MG63 (cell line): ENCODE measurements at regions not wholly inside any gene's neighbourhood (a gene's known extent, or its start where the extent isn't known, plus 50 kb on each side); places are given as distances from the start of the nearest gene placed in this dataset.
A peak's percentile ranks its signal among the peaks of the same experiment; 100 is the strongest.
"Not testable (repeated sequence)": the region's sequence is repeated elsewhere in the genome, so short reads cannot be mapped to it uniquely, and the experiment has no call there.

Experiments used
- DNase-seq: peaks from one replicate; pipeline ENCODE4 v3.0.0-alpha.2; 2020
- H3K27me3 ChIP-seq: fragments of 250-450 bp; sonication (Bioruptor Pico); 2 replicates; pipeline ENCODE4 v1.5.1; 2020; ENCODE audit warnings: mild to moderate bottlenecking, moderate library complexity
- H3K36me3 ChIP-seq: fragments of 250-450 bp; sonication (Bioruptor Pico); 2 replicates; pipeline ENCODE4 v1.5.1; 2020; ENCODE audit warnings: mild to moderate bottlenecking, moderate library complexity
- H3K4me3 ChIP-seq: fragments of 250-450 bp; sonication (Bioruptor Pico); 2 replicates; pipeline ENCODE4 v1.5.1; 2020; ENCODE audit warnings: mild to moderate bottlenecking, moderate library complexity
- H3K9me3 ChIP-seq: fragments of 250-450 bp; sonication (Bioruptor Pico); 2 replicates; pipeline ENCODE4 v1.5.1; 2020; ENCODE audit warnings: mild to moderate bottlenecking, moderate library complexity

DNA sequence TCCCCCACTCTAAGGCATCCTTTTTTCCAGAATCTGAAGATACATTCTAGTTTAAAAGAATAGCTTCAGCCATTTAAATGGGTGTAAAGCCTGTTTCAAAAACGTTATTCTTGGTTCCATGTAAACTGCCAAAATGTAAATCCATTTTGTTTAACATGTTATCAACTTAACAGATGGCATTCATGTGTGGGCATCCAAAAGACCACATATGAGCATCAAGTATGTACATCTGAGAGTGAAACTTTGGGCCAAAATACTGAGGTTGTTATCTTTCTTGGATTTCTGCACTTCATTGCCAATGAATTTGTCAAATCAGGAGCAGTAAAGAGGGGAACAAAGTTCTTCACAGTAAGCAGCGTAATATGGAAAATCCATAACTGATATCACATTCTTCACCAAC, 395.4 kb downstream of the ZNF804A start:
- Histone ChIP-seq H3K9me3 (no peaks in the 10 kb centered on the region; the same call in 1 of the 2 replicates), H3K27me3 (no peaks in the 10 kb centered on the region), H3K4me3 (no peak overlapping the region), H3K36me3 (no peaks in the 10 kb centered on the region)
- no peak for DNase-seq

DNA sequence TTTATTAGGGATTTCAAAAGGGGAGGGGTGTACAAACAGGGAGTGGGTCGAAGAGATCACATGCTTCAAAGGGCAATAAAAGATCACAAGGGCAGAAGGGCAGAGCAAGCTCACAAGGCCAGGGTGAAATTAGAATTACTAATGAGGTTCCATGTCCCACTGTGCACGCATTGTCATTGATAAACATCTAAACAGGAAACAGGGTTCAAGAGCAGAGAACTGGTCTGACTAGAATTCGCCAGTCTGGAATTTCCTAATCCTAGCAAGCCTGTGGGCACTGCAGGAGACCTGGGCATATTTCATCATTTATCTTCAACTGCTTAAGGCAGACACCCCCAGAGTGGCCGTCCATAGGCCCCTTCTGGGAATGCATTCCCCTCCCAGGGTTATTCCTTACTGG, 408.2 kb downstream of the ZNF804A start:
- Histone ChIP-seq H3K27me3 (no peaks in the 10 kb centered on the region), H3K9me3 (peaks cover 9% of the 10 kb centered on the region), H3K36me3 (no peaks in the 10 kb centered on the region), H3K4me3 (no peak overlapping the region)
- no peak for DNase-seq

DNA sequence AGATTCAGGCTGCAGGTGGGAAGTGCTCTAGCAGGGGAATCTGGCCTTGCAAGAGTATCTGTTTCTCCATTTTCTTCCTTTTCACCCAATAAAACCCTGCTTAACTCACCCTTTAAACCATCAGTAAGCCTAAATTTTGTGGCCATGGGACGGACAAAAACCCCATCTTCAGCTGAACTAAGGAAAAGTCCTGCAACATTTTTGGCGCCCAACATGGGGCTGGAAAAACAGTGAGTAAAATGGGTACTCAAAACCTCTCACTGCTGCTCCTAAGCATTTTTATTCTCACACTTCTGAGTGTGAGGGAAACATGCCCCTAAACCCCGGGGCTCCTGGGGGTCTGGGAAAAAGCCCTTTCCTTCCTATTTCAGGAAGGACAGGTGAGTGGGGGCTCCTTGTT, 414.3 kb downstream of the ZNF804A start:
- H3K4me3 ChIP-seq = no peak overlapping the region
- no peaks in the 10 kb centered on the region for H3K27me3 ChIP-seq
- peaks cover 18% of the 10 kb centered on the region for H3K9me3 ChIP-seq
- no peaks in the 10 kb centered on the region for H3K36me3 ChIP-seq
- DNase-seq = peak; percentile 13

GRCh38 chr2:185014076-185014475, 415.7 kb downstream of the ZNF804A start:
- H3K36me3 ChIP-seq = no peaks in the 10 kb centered on the region

GRCh38 chr2:185025891-185026290, 427.6 kb downstream of the ZNF804A start:
- H3K36me3 ChIP-seq, H3K4me3 ChIP-seq, H3K9me3 ChIP-seq, H3K27me3 ChIP-seq, DNase-seq: not testable (repeated sequence)

More at GRCh38 chr2:185014076-185014475, 415.7 kb downstream of the ZNF804A start:
- DNase-seq = no peak
- no peak overlapping the region for H3K4me3 ChIP-seq
- H3K9me3 ChIP-seq = peaks cover 18% of the 10 kb centered on the region
- H3K27me3 ChIP-seq = no peaks in the 10 kb centered on the region

DNA sequence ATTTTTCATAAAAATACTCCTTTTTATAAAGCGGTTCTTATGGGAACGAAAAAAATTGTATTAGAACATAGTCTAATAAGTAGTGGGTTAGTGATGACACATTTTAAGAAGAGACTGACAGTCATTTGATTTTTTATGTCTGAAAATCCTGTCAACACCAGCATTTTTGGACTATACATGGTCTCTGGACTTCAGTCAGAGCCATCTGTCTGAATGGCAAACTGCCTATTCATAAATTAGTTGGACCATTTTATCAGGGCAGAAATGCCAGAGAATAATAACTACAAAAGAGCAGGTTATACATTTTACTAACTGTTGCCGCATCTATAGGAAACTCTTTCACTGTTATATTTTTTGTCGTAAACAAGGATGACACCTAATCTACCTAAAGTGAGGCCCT, 437.6 kb downstream of the ZNF804A start:
- Histone ChIP-seq H3K9me3 (0 out of 2 replicates have a peak, but pooled peaks cover 3% of the 10 kb centered on the region), H3K27me3 (no peaks in the 10 kb centered on the region), H3K4me3 (no peak overlapping the region), H3K36me3 (no peaks in the 10 kb centered on the region)
- no peak for DNase-seq

- Histone ChIP-seq H3K9me3 (peaks cover 6% of the 10 kb centered on the region; the same call in 1 of the 2 replicates), H3K36me3 (no peaks in the 10 kb centered on the region), H3K4me3 (no peak overlapping the region), H3K27me3 (no peaks in the 10 kb centered on the region)
- DNase-seq = no peak
Measured at GRCh38 chr2:185044323-185044874, 446.1 kb downstream of the ZNF804A start.

DNA sequence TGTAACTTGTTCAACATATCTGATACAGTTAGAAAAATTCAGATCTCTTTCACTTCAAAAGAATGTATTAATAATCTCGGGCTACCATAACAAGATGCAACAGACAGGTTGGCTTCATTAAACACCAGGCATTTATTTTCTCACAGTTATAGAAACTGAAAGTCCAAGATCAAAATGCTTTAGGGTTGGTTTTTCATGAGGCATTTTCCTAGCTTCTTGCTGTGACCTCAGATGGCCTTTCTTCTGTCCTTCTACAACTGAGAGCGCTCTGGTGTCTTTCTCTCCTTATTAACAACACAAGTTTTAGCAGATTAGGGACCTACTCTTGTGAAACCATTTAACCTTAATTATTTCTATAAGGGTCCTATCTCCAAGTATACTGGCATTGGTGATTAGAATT, 452.5 kb downstream of the ZNF804A start:
- Histone ChIP-seq H3K9me3 (no peaks in the 10 kb centered on the region), H3K27me3 (no peaks in the 10 kb centered on the region), H3K4me3 (no peak overlapping the region), H3K36me3 (no peaks in the 10 kb centered on the region)
- DNase-seq = no peak

- no peak for DNase-seq
- H3K27me3 ChIP-seq = no peaks in the 10 kb centered on the region
Measured at GRCh38 chr2:185063761-185064160, 465.4 kb downstream of the ZNF804A start.

GRCh38 chr2:185066128-185066527, 467.8 kb downstream of the ZNF804A start:
- no peaks in the 10 kb centered on the region for H3K36me3 ChIP-seq
- no peak overlapping the region for H3K4me3 ChIP-seq

More at GRCh38 chr2:185063761-185064160, 465.4 kb downstream of the ZNF804A start:
- Histone ChIP-seq H3K4me3 (no peak overlapping the region), H3K36me3 (no peaks in the 10 kb centered on the region), H3K9me3 (no peaks in the 10 kb centered on the region)

DNA sequence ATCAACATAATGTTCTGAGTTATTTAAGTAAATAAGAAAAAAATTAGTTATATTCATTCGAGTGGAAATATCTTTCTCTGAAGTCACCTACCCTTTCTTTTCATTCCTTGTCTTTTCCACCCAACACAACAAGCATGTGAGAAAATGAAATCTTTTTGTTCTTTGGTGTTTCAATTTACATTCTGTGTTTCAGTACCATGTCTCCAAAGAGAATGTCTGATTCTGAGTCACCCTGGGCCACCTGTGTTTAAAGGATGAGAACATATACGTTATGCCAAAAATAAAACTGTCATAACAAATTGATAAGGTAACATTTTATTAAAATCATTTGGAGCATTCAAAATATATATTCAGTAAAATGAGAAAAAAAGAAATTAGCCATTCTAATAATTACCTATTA, 470.8 kb downstream of the ZNF804A start:
- no peak for DNase-seq

More at GRCh38 chr2:185066128-185066527, 467.8 kb downstream of the ZNF804A start:
- no peaks in the 10 kb centered on the region for H3K9me3 ChIP-seq
- no peak for DNase-seq
- H3K27me3 ChIP-seq = no peaks in the 10 kb centered on the region

GRCh38 chr2:185074156-185074555, 475.8 kb downstream of the ZNF804A start:
- Histone ChIP-seq H3K36me3 (no peaks in the 10 kb centered on the region), H3K9me3 (no peaks in the 10 kb centered on the region), H3K4me3 (no peak overlapping the region), H3K27me3 (no peaks in the 10 kb centered on the region)
- DNase-seq = no peak

More for the DNA sequence above, 470.8 kb downstream of the ZNF804A start:
- H3K4me3 ChIP-seq = no peak overlapping the region
- H3K27me3 ChIP-seq = no peaks in the 10 kb centered on the region
- H3K36me3 ChIP-seq = no peaks in the 10 kb centered on the region
- no peaks in the 10 kb centered on the region for H3K9me3 ChIP-seq

- DNase-seq = no peak
- Histone ChIP-seq H3K9me3 (no peaks in the 10 kb centered on the region), H3K36me3 (no peaks in the 10 kb centered on the region), H3K27me3 (no peaks in the 10 kb centered on the region), H3K4me3 (no peak overlapping the region)
Measured at GRCh38 chr2:185082749-185083148, 484.4 kb downstream of the ZNF804A start.

DNA sequence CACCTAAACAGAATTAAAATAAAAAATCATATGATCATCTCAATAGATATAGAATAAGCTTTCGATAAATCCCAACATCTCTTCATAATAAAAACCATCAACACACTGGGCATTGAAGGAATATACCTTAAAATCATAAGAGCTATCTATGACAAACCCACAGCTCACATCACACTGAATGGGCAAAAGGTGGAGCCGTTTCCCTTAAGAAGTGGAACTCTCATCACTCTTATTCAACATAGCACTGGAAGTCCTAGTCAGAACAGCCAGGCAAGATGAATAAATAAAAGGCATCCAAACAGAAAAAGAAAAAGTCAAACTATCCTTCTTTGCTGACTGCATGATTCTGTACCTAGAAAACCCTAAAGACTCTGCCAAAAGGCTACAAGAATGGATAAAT, 510.3 kb downstream of the ZNF804A start:
- Histone ChIP-seq H3K9me3 (no peaks in the 10 kb centered on the region), H3K36me3 (no peaks in the 10 kb centered on the region), H3K27me3 (no peaks in the 10 kb centered on the region), H3K4me3 (no peak overlapping the region)
- no peak for DNase-seq

- DNase-seq = no peak
- Histone ChIP-seq H3K27me3 (no peaks in the 10 kb centered on the region), H3K4me3 (no peak overlapping the region), H3K9me3 (no peaks in the 10 kb centered on the region), H3K36me3 (no peaks in the 10 kb centered on the region)
Measured at GRCh38 chr2:185127412-185127811, 529.1 kb downstream of the ZNF804A start.

DNA sequence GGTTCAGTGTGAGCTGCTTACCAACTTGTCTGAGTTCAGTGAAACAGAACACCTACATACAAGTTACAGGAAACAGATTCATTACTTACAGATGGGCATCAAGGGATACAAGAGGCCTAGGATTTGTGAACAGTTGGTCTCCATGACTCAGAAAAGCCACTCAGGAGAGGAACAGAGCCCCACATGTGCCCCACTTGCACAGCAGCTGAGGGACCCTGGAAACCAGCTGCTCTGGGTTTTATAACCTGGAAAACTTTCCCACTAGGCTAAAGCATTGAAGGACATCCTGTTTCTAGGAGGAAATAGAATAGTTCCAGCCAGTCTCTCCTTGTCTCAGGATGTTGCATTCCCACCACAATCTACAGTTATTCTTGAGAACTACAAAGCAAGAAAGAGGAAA, 530.0 kb downstream of the ZNF804A start:
- no peaks in the 10 kb centered on the region for H3K9me3 ChIP-seq
- DNase-seq = no peak
- no peaks in the 10 kb centered on the region for H3K36me3 ChIP-seq
- H3K27me3 ChIP-seq = no peaks in the 10 kb centered on the region
- no peak overlapping the region for H3K4me3 ChIP-seq

DNA sequence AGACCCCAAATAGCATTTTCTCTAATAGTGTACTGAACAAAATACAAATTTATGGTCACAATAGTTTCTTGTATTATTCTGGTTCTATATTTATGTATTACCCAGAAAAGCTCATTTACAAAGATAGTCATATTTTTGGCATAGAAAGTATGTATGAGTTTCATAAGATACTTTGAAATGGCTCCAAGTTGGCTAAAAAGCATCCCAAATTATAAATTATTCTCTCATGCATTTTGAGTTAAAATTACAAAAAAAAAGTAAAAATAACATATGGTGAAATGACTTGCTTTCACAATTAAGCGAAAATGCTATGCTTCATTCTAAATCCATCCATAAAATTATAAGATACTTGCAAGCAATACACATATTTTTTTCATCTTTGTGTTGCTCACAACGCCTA, 530.7 kb downstream of the ZNF804A start:
- H3K9me3 ChIP-seq = no peaks in the 10 kb centered on the region
- no peaks in the 10 kb centered on the region for H3K27me3 ChIP-seq
- no peak overlapping the region for H3K4me3 ChIP-seq
- no peaks in the 10 kb centered on the region for H3K36me3 ChIP-seq
- DNase-seq = no peak

GRCh38 chr2:185130685-185131084, 532.4 kb downstream of the ZNF804A start:
- no peak for DNase-seq
- no peaks in the 10 kb centered on the region for H3K27me3 ChIP-seq
- H3K4me3 ChIP-seq = no peak overlapping the region
- H3K9me3 ChIP-seq = no peaks in the 10 kb centered on the region
- no peaks in the 10 kb centered on the region for H3K36me3 ChIP-seq
